ENCODE measurements at regions not wholly inside any gene's neighbourhood (a gene's known extent, or its start where the extent isn't known, plus 50 kb on each side); places are given as distances from the start of the nearest gene placed in this dataset.
"Not testable (repeated sequence)": the region's sequence is repeated elsewhere in the genome, so short reads cannot be mapped to it uniquely, and the experiment has no call there.

GRCh38 chr1:99429754-99430153 lies 165.5 kb downstream of the PLPPR4 start:
- Histone ChIP-seq H3K27ac (no peak overlapping the region), H3K36me3 (replicated peaks in 1 of 2) (no peaks in the 10 kb centered on the region), H3K9me3 (replicated peaks in 1 of 3) (no peaks in the 10 kb centered on the region), H3K4me1 (replicated peaks in 1 of 2) (no peaks in the 10 kb centered on the region), H3K4me3 (no peak overlapping the region), H3K27me3 (no peaks in the 10 kb centered on the region)
- TF ChIP-seq POLR2A (IDR thresholded peaks at IDR 0.05) (no peak), CTCF (IDR thresholded peaks at IDR 0.05) (no peak)
- intact Hi-C loops (cut with DNase I) = no loop called here
- 79 to 89% (median 88%) methylated on average over 1 of the region's 1 CpG for WGBS, 4 donors
- no peak for DNase-seq

- H3K36me3 ChIP-seq (replicated peaks in 1 of 2) = no peaks in the 10 kb centered on the region
- no peaks in the 10 kb centered on the region for H3K27me3 ChIP-seq
- no peak for DNase-seq
- H3K4me3 ChIP-seq = no peak overlapping the region
- TF ChIP-seq POLR2A (IDR thresholded peaks at IDR 0.05) = no peak
- TF ChIP-seq CTCF (IDR thresholded peaks at IDR 0.05) = no peak
- 85 to 88% (median 86%) methylated on average over 4 of the region's 4 CpGs for WGBS, 4 donors
- H3K4me1 ChIP-seq (replicated peaks in 1 of 2) = no peaks in the 10 kb centered on the region
- intact Hi-C loops (cut with DNase I) = no loop called here
- no peaks in the 10 kb centered on the region for H3K9me3 ChIP-seq (replicated peaks in 1 of 3)
- H3K27ac ChIP-seq = no peak overlapping the region
These were observed 174.5 kb downstream of the PLPPR4 start for GRCh38 chr1:99438656-99439230.

GRCh38 chr1:99439433-99440075 lies 175.3 kb downstream of the PLPPR4 start:
- TF ChIP-seq CTCF (IDR thresholded peaks at IDR 0.05) = no peak
- TF ChIP-seq POLR2A (IDR thresholded peaks at IDR 0.05) = no peak
- H3K36me3 ChIP-seq (replicated peaks in 1 of 2) = no peaks in the 10 kb centered on the region
- WGBS, 4 donors = 55 to 76% (median 57%) methylated on average over 3 of the region's 3 CpGs
- no peaks in the 10 kb centered on the region for H3K4me1 ChIP-seq (replicated peaks in 1 of 2)
- no peak overlapping the region for H3K27ac ChIP-seq
- DNase-seq = no peak
- H3K4me3 ChIP-seq = no peak overlapping the region
- no peaks in the 10 kb centered on the region for H3K9me3 ChIP-seq (replicated peaks in 1 of 3)
- H3K27me3 ChIP-seq = no peaks in the 10 kb centered on the region
- intact Hi-C loops (cut with DNase I) = no loop called here

- Histone ChIP-seq H3K27ac (no peak overlapping the region), H3K4me3 (no peak overlapping the region), H3K27me3 (no peaks in the 10 kb centered on the region), H3K9me3 (replicated peaks in 1 of 3) (no peaks in the 10 kb centered on the region), H3K36me3 (replicated peaks in 1 of 2) (no peaks in the 10 kb centered on the region), H3K4me1 (replicated peaks in 1 of 2) (no peaks in the 10 kb centered on the region)
- intact Hi-C loops (cut with DNase I) = no loop called here
- DNase-seq = no peak
- WGBS, 4 donors = 54 to 65% (median 61%) methylated on average over 6 of the region's 6 CpGs
- TF ChIP-seq CTCF (IDR thresholded peaks at IDR 0.05) (no peak), POLR2A (IDR thresholded peaks at IDR 0.05) (no peak)
These were observed 177.2 kb downstream of the PLPPR4 start for GRCh38 chr1:99441299-99442095.

- intact Hi-C loops (cut with DNase I); H3K27ac ChIP-seq: not testable (repeated sequence)
- 80 to 89% (median 84%) methylated on average over 6 of the region's 6 CpGs for WGBS, 4 donors
These were observed 180.1 kb downstream of the PLPPR4 start for GRCh38 chr1:99444211-99444927.

More at GRCh38 chr1:99444211-99444927, 180.1 kb downstream of the PLPPR4 start:
- H3K36me3 ChIP-seq (replicated peaks in 1 of 2); H3K4me1 ChIP-seq (replicated peaks in 1 of 2); H3K27me3 ChIP-seq; H3K9me3 ChIP-seq (replicated peaks in 1 of 3); H3K4me3 ChIP-seq; DNase-seq: not testable (repeated sequence)

All from adrenal gland (tissue), 9 donors.